CD14-positive monocyte (primary cell): ENCODE measurements at regions not wholly inside any gene's neighbourhood (a gene's known extent, or its start where the extent isn't known, plus 50 kb on each side); places are given as distances from the start of the nearest gene placed in this dataset.

Experiments used
- DNase-seq, 3 donors: peaks; one replicate each; pipeline ENCODE4 v3.0.0-alpha.2; 2011 to 2022
- H2AFZ ChIP-seq: 2 replicates; pipeline ENCODE4 v1.6.0; 2012; ENCODE audit warnings: mild to moderate bottlenecking, low read depth, low read length, inconsistent platforms; ENCODE audit not compliant: insufficient read depth, poor library complexity, severe bottlenecking
- H3K27ac ChIP-seq, 2 donors: 1 replicate in 1 of 2; 2 replicates in 1 of 2; pipeline ENCODE4 v1.5.1; 2012 to 2013; ENCODE audit warnings: low read length in 2 of 2, control low read depth in 1 of 2, inconsistent platforms in 1 of 2, low read depth in 1 of 2, mild to moderate bottlenecking in 1 of 2
- H3K27me3 ChIP-seq, 2 donors: one replicate each; pipeline versions ENCODE4 v1.6.0 to v1.6.1; 2011 to 2013; ENCODE audit warnings: low read length in 2 of 2; ENCODE audit not compliant: control insufficient read depth in 2 of 2, insufficient read depth in 2 of 2
- H3K36me3 ChIP-seq, 2 donors: replicated peaks in 1 of 2; 1 replicate in 1 of 2; 2 replicates in 1 of 2; pipeline versions ENCODE4 v1.5.1 to v1.6.1; 2012 to 2013; ENCODE audit warnings: low read length in 2 of 2, control low read depth in 1 of 2, inconsistent platforms in 1 of 2, mild to moderate bottlenecking in 1 of 2; ENCODE audit not compliant: insufficient read depth in 2 of 2, control insufficient read depth in 1 of 2
- H3K4me1 ChIP-seq, 2 donors: 1 replicate in 1 of 2; 2 replicates in 1 of 2; pipeline versions ENCODE4 v1.5.1 to v1.6.1; 2012 to 2013; ENCODE audit warnings: low read length in 2 of 2, control low read depth in 1 of 2, inconsistent platforms in 1 of 2, mild to moderate bottlenecking in 1 of 2, moderate library complexity in 1 of 2; ENCODE audit not compliant: insufficient read depth in 2 of 2, control insufficient read depth in 1 of 2
- H3K4me2 ChIP-seq: replicated peaks from 2 replicates; pipeline ENCODE3; 2012; ENCODE audit warnings: low read length, moderate library complexity, mild to moderate bottlenecking; ENCODE audit not compliant: poor library complexity, severe bottlenecking; ENCODE audit errors: extremely low read depth
- H3K4me3 ChIP-seq, 3 experiments: fragments of 200-600 bp in 1 of 3; sonication (generic) in 1 of 3; replicated peaks in 1 of 3; 1 replicate in 2 of 3; 2 replicates in 1 of 3; pipeline ENCODE4 v1.5.1; 2011 to 2013; ENCODE audit warnings: low read length in 3 of 3, mild to moderate bottlenecking in 3 of 3, control low read depth in 2 of 3, low read depth in 2 of 3, inconsistent platforms in 1 of 3, moderate library complexity in 1 of 3
- H3K79me2 ChIP-seq: 2 replicates; pipeline ENCODE4 v1.6.0; 2012; ENCODE audit warnings: mild to moderate bottlenecking, control low read depth, inconsistent platforms, low read length, moderate library complexity; ENCODE audit not compliant: insufficient read depth
- H3K9ac ChIP-seq: 2 replicates; pipeline ENCODE4 v1.6.0; 2017; ENCODE audit warnings: low read length, mild to moderate bottlenecking; ENCODE audit not compliant: insufficient read depth, poor library complexity, severe bottlenecking
- H3K9me3 ChIP-seq, 2 donors: replicated peaks in 1 of 2; 1 replicate in 1 of 2; 2 replicates in 1 of 2; pipeline versions ENCODE4 v1.5.1 to v1.6.1; 2012 to 2013; ENCODE audit warnings: low read length in 2 of 2, control low read depth in 1 of 2; ENCODE audit not compliant: control insufficient read depth in 1 of 2, insufficient read depth in 1 of 2
- H4K20me1 ChIP-seq: 2 replicates; pipeline ENCODE4 v1.6.0; 2012; ENCODE audit warnings: mild to moderate bottlenecking, low read length, control low read depth, moderate library complexity; ENCODE audit not compliant: insufficient read depth
- H3K27ac Mint-ChIP-seq, 7 donors: one replicate each; pipeline ENCODE4 v1.8.0; 2020; ENCODE audit warnings: mild to moderate bottlenecking in 7 of 7, mixed read lengths in 7 of 7, moderate library complexity in 6 of 7, inconsistent platforms in 2 of 7
- H3K27me3 Mint-ChIP-seq, 3 donors: one replicate each; pipeline ENCODE4 v1.8.0; 2021 to 2022; ENCODE audit warnings: low read depth in 3 of 3, mild to moderate bottlenecking in 3 of 3, mixed read lengths in 3 of 3, moderate library complexity in 3 of 3, inconsistent platforms in 1 of 3
- H3K36me3 Mint-ChIP-seq, 2 donors: one replicate each; pipeline ENCODE4 v1.8.0; 2020; ENCODE audit warnings: mixed read lengths in 2 of 2, inconsistent platforms in 1 of 2, mild to moderate bottlenecking in 1 of 2
- H3K4me1 Mint-ChIP-seq: one replicate; pipeline ENCODE4 v1.8.0; 2020; ENCODE audit warnings: mild to moderate bottlenecking, mixed read lengths
- H3K4me3 Mint-ChIP-seq, 2 donors: one replicate each; pipeline ENCODE4 v1.8.0; 2020; ENCODE audit warnings: mild to moderate bottlenecking in 2 of 2, mixed read lengths in 2 of 2, moderate library complexity in 1 of 2
- H3K9me3 Mint-ChIP-seq, 7 donors: one replicate each; pipeline ENCODE4 v1.8.0; 2020 to 2022; ENCODE audit warnings: mixed read lengths in 7 of 7, mild to moderate bottlenecking in 6 of 7, moderate library complexity in 6 of 7, inconsistent platforms in 2 of 7
- WGBS: methylation state at CpG from one replicate; pipeline ENCODE4 v1.1.5; 2013; ENCODE audit warnings: missing lambda C conversion rate; ENCODE audit not compliant: insufficient coverage; 5-methylcytosine and 5-hydroxymethylcytosine counted together
- intact Hi-C, 2 donors: fragments of 100-400 bp; cut with micrococcal nuclease; formaldehyde crosslinking; loops; one replicate each; pipeline versions ENCODE4 v1.15.0 to v1.15.1; 2023
- TF ChIP-seq, protein P1 (sequence below): fragments of 200-600 bp; IDR thresholded peaks from one replicate; pipeline ENCODE4 v1.8.0; 2022; ENCODE audit warnings: antibody characterized with exemption, mild to moderate bottlenecking

DNA sequence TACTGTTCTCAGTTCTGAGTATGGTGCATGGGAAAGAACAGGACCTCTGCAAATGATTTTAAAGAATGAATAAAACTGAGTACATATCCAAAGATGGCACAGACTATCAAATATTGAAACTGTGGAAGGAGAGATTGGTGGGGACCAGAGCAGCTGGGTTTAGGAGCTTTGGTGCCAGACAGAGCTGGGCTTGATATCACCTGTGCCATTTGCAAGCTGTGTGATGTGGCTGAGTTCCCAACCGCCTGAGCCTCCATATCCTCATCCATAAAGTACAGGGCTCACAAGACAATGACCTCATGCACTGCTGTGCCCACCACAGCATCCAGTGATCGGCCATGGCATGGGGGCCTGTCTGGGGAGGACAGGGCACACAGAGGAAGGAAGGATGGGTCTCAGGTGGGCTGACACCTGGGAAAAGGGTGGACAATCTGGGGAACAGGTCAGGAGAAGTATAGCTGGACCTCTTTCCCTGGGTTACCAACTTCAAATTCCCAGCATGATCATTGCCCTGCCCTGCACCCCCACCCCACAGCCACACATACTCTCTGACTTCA lies 83.9 kb upstream of the RAB6C start:
- peaks cover 2 to 11% (median 5%) of the 10 kb centered on the region in 3 donors for H3K27me3 Mint-ChIP-seq

DNA sequence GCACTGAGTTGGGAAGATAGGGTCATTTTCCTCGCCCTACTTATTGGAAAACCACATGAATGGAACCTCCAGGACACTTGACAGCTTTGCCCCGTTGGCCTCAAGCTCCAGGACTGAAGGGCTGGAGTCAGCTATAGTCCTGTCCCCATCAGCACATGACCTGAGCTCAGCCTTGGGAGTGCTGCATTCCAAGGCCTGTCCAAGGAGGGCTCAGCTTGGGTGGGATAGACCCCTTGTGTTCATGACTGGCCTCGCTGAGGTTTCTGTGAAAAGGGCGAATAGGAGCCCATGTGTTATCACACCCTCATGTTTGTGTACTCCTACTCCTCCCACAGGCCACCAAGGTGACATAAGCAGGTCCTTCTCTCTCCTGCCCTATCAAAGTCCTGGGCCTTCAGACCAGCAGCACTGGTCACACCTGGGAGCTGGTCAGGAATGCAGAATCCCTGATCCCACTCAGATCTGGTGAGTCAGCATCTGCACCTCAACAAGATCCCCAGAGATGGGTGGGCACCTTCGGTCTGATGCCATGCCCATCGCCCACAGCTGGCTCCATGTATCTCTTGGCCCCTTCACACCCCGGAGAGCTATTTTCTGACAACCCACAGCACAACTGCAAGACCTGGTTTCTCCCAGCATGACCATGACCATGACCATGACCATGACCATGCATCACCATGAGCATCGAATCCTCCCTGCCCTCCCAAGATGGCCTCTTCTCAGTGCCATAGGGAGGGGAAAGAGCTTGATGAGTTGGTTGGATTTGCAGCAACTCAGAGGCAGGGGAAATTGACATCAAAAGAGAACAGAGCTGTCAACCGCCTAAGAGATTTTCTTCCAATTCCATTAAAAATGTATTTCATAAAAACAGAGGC lies 83.0 kb upstream of the RAB6C start:
- peaks cover 0 to 10% (median 3%) of the 10 kb centered on the region in 7 donors for H3K9me3 Mint-ChIP-seq
- DNase-seq: no peak
- peak overlapping the region in 1 of 7 donors; percentile 40 for H3K27ac Mint-ChIP-seq
- TF ChIP-seq, protein P1, sequence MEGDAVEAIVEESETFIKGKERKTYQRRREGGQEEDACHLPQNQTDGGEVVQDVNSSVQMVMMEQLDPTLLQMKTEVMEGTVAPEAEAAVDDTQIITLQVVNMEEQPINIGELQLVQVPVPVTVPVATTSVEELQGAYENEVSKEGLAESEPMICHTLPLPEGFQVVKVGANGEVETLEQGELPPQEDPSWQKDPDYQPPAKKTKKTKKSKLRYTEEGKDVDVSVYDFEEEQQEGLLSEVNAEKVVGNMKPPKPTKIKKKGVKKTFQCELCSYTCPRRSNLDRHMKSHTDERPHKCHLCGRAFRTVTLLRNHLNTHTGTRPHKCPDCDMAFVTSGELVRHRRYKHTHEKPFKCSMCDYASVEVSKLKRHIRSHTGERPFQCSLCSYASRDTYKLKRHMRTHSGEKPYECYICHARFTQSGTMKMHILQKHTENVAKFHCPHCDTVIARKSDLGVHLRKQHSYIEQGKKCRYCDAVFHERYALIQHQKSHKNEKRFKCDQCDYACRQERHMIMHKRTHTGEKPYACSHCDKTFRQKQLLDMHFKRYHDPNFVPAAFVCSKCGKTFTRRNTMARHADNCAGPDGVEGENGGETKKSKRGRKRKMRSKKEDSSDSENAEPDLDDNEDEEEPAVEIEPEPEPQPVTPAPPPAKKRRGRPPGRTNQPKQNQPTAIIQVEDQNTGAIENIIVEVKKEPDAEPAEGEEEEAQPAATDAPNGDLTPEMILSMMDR: no peak
- intact Hi-C loops: no loop called here
- Histone ChIP-seq H4K20me1 (no peaks in the 10 kb centered on the region), H3K27me3 (no peaks in the 10 kb centered on the region), H3K4me3 (no peak overlapping the region), H3K9me3 (no peaks in the 10 kb centered on the region), H3K27ac (no peak overlapping the region), H3K4me1 (no peaks in the 10 kb centered on the region), H3K4me2 (no peak overlapping the region), H3K9ac (no peak overlapping the region), H3K79me2 (no peaks in the 10 kb centered on the region), H3K36me3 (no peaks in the 10 kb centered on the region), H2AFZ (no peak overlapping the region)
- H3K36me3 Mint-ChIP-seq: no peaks in the 10 kb centered on the region
- no peaks in the 10 kb centered on the region for H3K4me1 Mint-ChIP-seq
- no peak overlapping the region for H3K4me3 Mint-ChIP-seq
- H3K27me3 Mint-ChIP-seq: peaks cover 2 to 13% (median 4%) of the 10 kb centered on the region in 3 donors
- 89% methylated on average over 7 of the region's 9 CpGs for WGBS

More for the DNA sequence above, 83.9 kb upstream of the RAB6C start:
- Histone ChIP-seq H3K4me1 (no peaks in the 10 kb centered on the region), H3K9me3 (no peaks in the 10 kb centered on the region), H4K20me1 (no peaks in the 10 kb centered on the region), H3K36me3 (no peaks in the 10 kb centered on the region), H3K79me2 (no peaks in the 10 kb centered on the region), H3K4me3 (no peak overlapping the region), H2AFZ (no peak overlapping the region), H3K27me3 (no peaks in the 10 kb centered on the region), H3K27ac (no peak overlapping the region), H3K9ac (no peak overlapping the region), H3K4me2 (no peak overlapping the region)
- intact Hi-C loops: no loop called here
- TF ChIP-seq, protein P1: no peak
- Mint-ChIP-seq H3K36me3 (no peaks in the 10 kb centered on the region), H3K9me3 (peaks cover 0 to 10% (median 3%) of the 10 kb centered on the region in 7 donors), H3K4me3 (no peak overlapping the region), H3K4me1 (no peaks in the 10 kb centered on the region), H3K27ac (no peak overlapping the region)
- DNase-seq: no peak
- 80% methylated on average over 2 of the region's 2 CpGs for WGBS
